Naive thymus-derived CD4-positive, alpha-beta T cell (primary cell): ENCODE measurements at regions not wholly inside any gene's neighbourhood (a gene's known extent, or its start where the extent isn't known, plus 50 kb on each side); places are given as distances from the start of the nearest gene placed in this dataset.

ENCODE experiments used
- ATAC-seq: fragments of 150-1000 bp; cut with Tn5 transposase; 2 replicates; pipeline ENCODE4 v1.10.0; 2021; ENCODE audit warnings: mild to moderate bottlenecking, moderate library complexity
- CTCF ChIA-PET: fragments of 350-600 bp; sonication (Branson Sonifier 250); formaldehyde crosslinking; loops from one replicate; lab custom pipeline; 2021; ENCODE audit warnings: antibody characterized with exemption; lab: Charles Lee
- POLR2A ChIA-PET: fragments of 350-600 bp; sonication (Branson Sonifier 250); formaldehyde crosslinking; loops from one replicate; lab custom pipeline; 2021; ENCODE audit warnings: antibody characterized with exemption, inconsistent platforms; lab: Charles Lee
- DNase-seq, 9 donors: peaks; one replicate each; pipeline versions ENCODE4 v3.0.0 to v3.0.0-alpha.2; 2020 to 2022; ENCODE audit warnings: mixed read lengths in 1 of 9
- H3K27ac ChIP-seq: one replicate; pipeline ENCODE4 v1.7.0; 2013; ENCODE audit warnings: mild to moderate bottlenecking, low read depth, low read length, moderate library complexity
- H3K27me3 ChIP-seq, 2 donors: one replicate each; pipeline ENCODE4 v1.7.0; 2013; ENCODE audit warnings: low read length in 2 of 2, mild to moderate bottlenecking in 2 of 2, moderate library complexity in 2 of 2; ENCODE audit not compliant: control insufficient read depth in 2 of 2, insufficient read depth in 2 of 2
- H3K36me3 ChIP-seq, 3 experiments: 1 replicate in 2 of 3; 2 replicates in 1 of 3; pipeline ENCODE4 v1.7.0; 2013; ENCODE audit warnings: low read length in 3 of 3, mild to moderate bottlenecking in 3 of 3, moderate library complexity in 1 of 3; ENCODE audit not compliant: insufficient read depth in 3 of 3, control insufficient read depth in 2 of 3
- H3K4me1 ChIP-seq, 2 donors: one replicate each; pipeline ENCODE4 v1.7.0; 2013; ENCODE audit warnings: low read length in 2 of 2, mild to moderate bottlenecking in 2 of 2, moderate library complexity in 1 of 2; ENCODE audit not compliant: control insufficient read depth in 2 of 2, insufficient read depth in 2 of 2
- H3K4me3 ChIP-seq: 2 replicates; pipeline ENCODE4 v1.7.0; 2013; ENCODE audit warnings: mild to moderate bottlenecking, low read length
- H3K9me3 ChIP-seq, 3 experiments: 1 replicate in 2 of 3; 2 replicates in 1 of 3; pipeline ENCODE4 v1.7.0; 2013; ENCODE audit warnings: low read length in 3 of 3; ENCODE audit not compliant: control insufficient read depth in 2 of 3
- H3K27ac Mint-ChIP-seq, 9 donors: one replicate each; pipeline ENCODE4 v1.8.0; 2020 to 2022; ENCODE audit warnings: mixed read lengths in 9 of 9, mild to moderate bottlenecking in 8 of 9, moderate library complexity in 5 of 9, inconsistent platforms in 2 of 9
- H3K27me3 Mint-ChIP-seq, 5 donors: one replicate each; pipeline ENCODE4 v1.8.0; 2021 to 2022; ENCODE audit warnings: mixed read lengths in 5 of 5, mild to moderate bottlenecking in 1 of 5
- H3K36me3 Mint-ChIP-seq, 5 donors: one replicate each; pipeline ENCODE4 v1.8.0; 2020 to 2022; ENCODE audit warnings: mixed read lengths in 5 of 5, mild to moderate bottlenecking in 3 of 5, inconsistent platforms in 1 of 5
- H3K4me1 Mint-ChIP-seq, 7 donors: one replicate each; pipeline ENCODE4 v1.8.0; 2020 to 2022; ENCODE audit warnings: mixed read lengths in 7 of 7, mild to moderate bottlenecking in 3 of 7, inconsistent platforms in 1 of 7
- H3K4me3 Mint-ChIP-seq, 10 donors: one replicate each; pipeline ENCODE4 v1.8.0; 2020 to 2022; ENCODE audit warnings: mild to moderate bottlenecking in 10 of 10, mixed read lengths in 10 of 10, moderate library complexity in 6 of 10, inconsistent platforms in 2 of 10
- H3K9me3 Mint-ChIP-seq, 11 donors: one replicate each; pipeline ENCODE4 v1.8.0; 2020 to 2022; ENCODE audit warnings: mixed read lengths in 11 of 11, mild to moderate bottlenecking in 4 of 11, inconsistent platforms in 1 of 11, moderate library complexity in 1 of 11
- intact Hi-C, 2 donors: fragments of 100-400 bp; cut with micrococcal nuclease; formaldehyde crosslinking; loops; one replicate each; pipeline ENCODE4 v1.15.1; 2023

DNA sequence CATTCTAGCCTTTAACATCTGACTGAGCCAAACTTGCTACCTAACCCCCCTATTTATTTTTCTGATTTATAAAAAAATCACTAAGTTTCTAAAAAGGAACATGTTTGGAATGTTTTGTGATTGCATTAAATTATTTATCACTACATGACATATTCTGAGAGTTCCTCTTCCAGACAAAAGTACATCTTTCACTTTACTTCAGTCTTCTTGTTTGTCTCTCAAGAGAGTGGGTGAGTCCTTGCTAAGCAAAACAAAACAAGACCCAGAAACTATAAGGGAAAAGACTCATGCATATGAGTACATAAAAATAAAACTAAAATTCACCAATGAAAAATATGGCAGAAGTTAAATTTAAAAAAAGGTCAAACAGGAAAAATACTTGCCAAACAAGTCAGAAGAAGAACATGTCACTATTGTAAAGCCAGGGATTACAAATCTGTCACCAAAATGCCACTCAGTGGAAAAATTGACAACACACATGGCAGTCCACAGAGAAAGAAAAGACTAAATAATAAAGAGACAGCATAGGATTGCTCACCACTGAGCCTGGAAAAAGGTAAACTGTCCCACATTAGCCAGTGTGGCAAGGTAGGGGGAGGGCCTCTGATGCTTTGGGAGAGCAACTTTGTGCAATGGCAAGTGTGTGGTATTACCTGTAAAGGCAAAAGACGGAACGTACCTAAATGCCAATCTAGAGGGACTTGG lies 166.7 kb upstream of the ZNF32 start:
- CTCF ChIA-PET: no interaction called here
- POLR2A ChIA-PET: no interaction called here
- Mint-ChIP-seq H3K36me3 (no peaks in the 10 kb centered on the region), H3K4me3 (peak overlapping the region in 8 of 10 donors; percentile 53 to 77 (median 72)), H3K27ac (peak overlapping the region; percentile 55 to 95 (median 86)), H3K4me1 (peaks cover 33 to 63% (median 60%) of the 10 kb centered on the region in 7 donors), H3K27me3 (peaks cover 0 to 24% (median 0%) of the 10 kb centered on the region in 5 donors), H3K9me3 (peaks cover 0 to 2% (median 0%) of the 10 kb centered on the region in 11 donors)
- Histone ChIP-seq H3K27me3 (no peaks in the 10 kb centered on the region), H3K27ac (no peak overlapping the region), H3K9me3 (no peaks in the 10 kb centered on the region), H3K4me3 (no peak overlapping the region), H3K4me1 (peaks cover 23 to 34% of the 10 kb centered on the region in 2 donors), H3K36me3 (no peaks in the 10 kb centered on the region)
- DNase-seq (no peak), ATAC-seq (no peak)
- intact Hi-C loops: no loop called here

DNA sequence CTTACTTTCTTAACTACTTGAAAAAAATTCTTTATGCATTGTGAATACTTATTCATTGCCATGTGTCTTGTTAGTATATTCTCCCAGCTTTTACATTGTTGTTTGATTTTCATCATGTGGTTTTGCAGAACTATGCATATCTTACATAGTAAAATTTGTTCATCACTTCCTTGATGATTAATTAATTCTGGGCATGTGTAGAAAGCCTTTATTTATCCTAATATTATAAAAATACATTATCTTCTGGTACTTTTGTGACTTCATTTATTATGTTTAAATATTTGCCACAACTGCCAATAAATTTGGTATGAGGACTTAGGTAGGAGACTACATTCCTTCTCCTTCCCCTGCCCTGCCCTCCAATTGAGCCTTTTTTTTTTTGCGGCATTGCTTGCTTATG lies 166.0 kb upstream of the ZNF32 start:
- Mint-ChIP-seq H3K4me1 (peaks cover 34 to 66% (median 64%) of the 10 kb centered on the region in 7 donors), H3K9me3 (peaks cover 0 to 2% (median 0%) of the 10 kb centered on the region in 11 donors), H3K4me3 (no peak overlapping the region), H3K36me3 (no peaks in the 10 kb centered on the region), H3K27me3 (peaks cover 0 to 19% (median 0%) of the 10 kb centered on the region in 5 donors), H3K27ac (peak overlapping the region in 5 of 9 donors; percentile 21 to 95 (median 85))
- H3K27me3 ChIP-seq: no peaks in the 10 kb centered on the region
- ATAC-seq (no peak), DNase-seq (no peak)
- no peaks in the 10 kb centered on the region for H3K36me3 ChIP-seq
- ChIA-PET POLR2A (no interaction called here), CTCF (no interaction called here)
- H3K27ac ChIP-seq: no peak overlapping the region
- H3K4me1 ChIP-seq: peaks cover 23 to 34% of the 10 kb centered on the region in 2 donors
- intact Hi-C loops: no loop called here
- H3K9me3 ChIP-seq: no peaks in the 10 kb centered on the region
- H3K4me3 ChIP-seq: no peak overlapping the region

DNA sequence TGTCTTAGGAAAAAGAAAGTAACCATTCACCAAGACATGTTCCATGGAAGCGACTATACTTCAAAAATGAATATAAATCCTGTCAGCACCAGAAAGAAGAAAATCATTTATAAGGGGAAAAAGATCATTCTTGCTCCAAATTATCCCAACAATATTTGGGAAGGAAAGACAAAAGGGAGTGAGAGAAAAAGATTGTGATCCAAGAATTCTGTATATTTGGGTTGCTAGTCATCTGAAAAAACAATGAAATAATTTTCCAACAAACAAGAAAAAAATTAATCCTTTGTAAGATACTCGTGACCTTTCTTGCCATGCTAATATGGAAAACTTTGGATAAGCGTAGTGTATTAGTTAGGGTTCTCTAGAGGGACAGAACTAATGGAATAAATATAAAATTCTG lies 163.2 kb upstream of the ZNF32 start:
- Histone ChIP-seq H3K36me3 (no peaks in the 10 kb centered on the region), H3K27me3 (no peaks in the 10 kb centered on the region), H3K9me3 (no peaks in the 10 kb centered on the region), H3K4me1 (peaks cover 34 to 37% of the 10 kb centered on the region in 2 donors), H3K4me3 (no peak overlapping the region), H3K27ac (no peak overlapping the region)
- H3K9me3 Mint-ChIP-seq: no peaks in the 10 kb centered on the region
- H3K27ac Mint-ChIP-seq: peak overlapping the region in 1 of 9 donors; percentile 15
- CTCF ChIA-PET: no interaction called here
- intact Hi-C loops: no loop called here
- peaks cover 37 to 74% (median 69%) of the 10 kb centered on the region in 7 donors for H3K4me1 Mint-ChIP-seq
- POLR2A ChIA-PET: no interaction called here
- H3K27me3 Mint-ChIP-seq: peaks cover 0 to 12% (median 0%) of the 10 kb centered on the region in 5 donors
- DNase-seq (no peak), ATAC-seq (no peak)
- no peaks in the 10 kb centered on the region for H3K36me3 Mint-ChIP-seq
- no peak overlapping the region for H3K4me3 Mint-ChIP-seq

DNA sequence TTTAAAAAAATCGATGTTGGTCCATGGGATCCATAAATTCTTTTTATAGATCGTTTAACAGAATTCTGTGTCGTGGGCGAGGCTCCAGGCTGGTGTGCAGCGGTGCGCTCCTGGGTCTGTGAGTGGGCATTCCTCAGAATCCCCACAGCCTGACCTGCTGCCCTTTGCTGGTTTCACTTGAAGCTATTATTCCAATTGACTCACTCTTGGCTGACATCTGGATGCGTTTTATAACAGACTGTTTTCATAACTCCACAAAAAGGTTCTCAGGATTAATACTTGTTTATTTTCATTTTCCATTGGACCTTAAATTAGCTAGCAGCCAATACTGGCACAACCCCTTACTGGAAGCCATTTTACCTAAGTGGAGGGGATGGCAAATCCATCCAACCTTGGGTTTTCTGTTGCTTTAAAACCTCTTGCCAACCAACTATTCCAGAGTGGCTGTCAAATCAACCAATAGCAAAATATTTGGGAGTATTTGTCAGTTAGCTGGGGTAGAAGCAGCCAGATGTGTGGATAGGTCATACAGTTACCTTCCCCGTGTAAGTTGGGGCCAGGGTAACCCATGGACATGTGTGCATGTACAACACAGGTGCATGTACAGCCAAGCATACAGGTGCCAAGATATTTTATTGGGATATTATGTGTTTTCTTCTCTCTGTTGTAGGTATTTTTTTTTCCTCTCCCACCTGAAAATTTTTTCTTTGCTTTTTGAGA lies 160.7 kb upstream of the ZNF32 start:
- Histone ChIP-seq H3K9me3 (no peaks in the 10 kb centered on the region), H3K4me3 (no peak overlapping the region), H3K4me1 (peaks cover 16% of the 10 kb centered on the region in 2 donors), H3K36me3 (no peaks in the 10 kb centered on the region), H3K27ac (no peak overlapping the region), H3K27me3 (no peaks in the 10 kb centered on the region)
- ChIA-PET CTCF (no interaction called here), POLR2A (no interaction called here)
- Mint-ChIP-seq H3K27me3 (peaks cover 0 to 16% (median 0%) of the 10 kb centered on the region in 5 donors), H3K36me3 (no peaks in the 10 kb centered on the region), H3K27ac (peak overlapping the region in 2 of 9 donors; percentile 21 to 26), H3K4me1 (peaks cover 20 to 60% (median 53%) of the 10 kb centered on the region in 7 donors), H3K4me3 (no peak overlapping the region), H3K9me3 (no peaks in the 10 kb centered on the region)
- no peak for DNase-seq
- intact Hi-C loops: loop anchor here in 1 of 2 donors (2.0 kb wide), 1 partner anchor 119 kb away; no protein-coding TSS in a partner anchor
- ATAC-seq: no peak

DNA sequence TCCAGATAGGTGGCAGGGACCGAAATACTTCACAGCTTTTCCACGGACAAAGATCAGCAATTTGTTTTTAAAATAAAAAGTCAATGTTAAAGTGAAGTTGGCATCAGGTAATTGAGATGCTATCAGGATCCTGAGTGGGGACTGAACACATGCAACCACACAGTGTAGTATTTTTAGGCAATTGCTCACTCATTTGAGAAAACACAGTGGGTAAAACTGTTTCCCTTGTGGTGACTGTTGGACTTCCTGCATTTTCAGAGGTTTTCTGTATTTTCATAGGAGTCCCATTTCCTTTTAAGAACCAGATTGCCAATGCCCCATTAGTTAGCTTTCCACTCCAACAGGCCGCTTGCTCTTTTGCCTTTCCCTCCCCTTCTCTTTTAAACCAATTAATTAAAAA lies 159.5 kb upstream of the ZNF32 start:
- no peaks in the 10 kb centered on the region for H3K27me3 ChIP-seq
- intact Hi-C loops: loop anchor here (1.0 to 2.0 kb wide), 2 partner anchors 8 to 117 kb away; no protein-coding TSS in a partner anchor
- no peaks in the 10 kb centered on the region for H3K36me3 ChIP-seq
- H3K4me1 ChIP-seq: peaks cover 16% of the 10 kb centered on the region in 2 donors
- CTCF ChIA-PET: no interaction called here
- Mint-ChIP-seq H3K36me3 (no peaks in the 10 kb centered on the region), H3K4me3 (peak overlapping the region in 7 of 10 donors; percentile 11 to 69 (median 58)), H3K27ac (peak overlapping the region in 8 of 9 donors; percentile 2 to 86 (median 55)), H3K27me3 (peaks cover 0 to 24% (median 0%) of the 10 kb centered on the region in 5 donors), H3K4me1 (peaks cover 20 to 59% (median 52%) of the 10 kb centered on the region in 7 donors), H3K9me3 (peaks cover 0 to 1% (median 0%) of the 10 kb centered on the region in 11 donors)
- POLR2A ChIA-PET: no interaction called here
- H3K9me3 ChIP-seq: no peaks in the 10 kb centered on the region
- DNase-seq (peak in 1 of 9 donors; percentile 9), ATAC-seq (no peak)
- no peak overlapping the region for H3K27ac ChIP-seq
- H3K4me3 ChIP-seq: no peak overlapping the region

DNA sequence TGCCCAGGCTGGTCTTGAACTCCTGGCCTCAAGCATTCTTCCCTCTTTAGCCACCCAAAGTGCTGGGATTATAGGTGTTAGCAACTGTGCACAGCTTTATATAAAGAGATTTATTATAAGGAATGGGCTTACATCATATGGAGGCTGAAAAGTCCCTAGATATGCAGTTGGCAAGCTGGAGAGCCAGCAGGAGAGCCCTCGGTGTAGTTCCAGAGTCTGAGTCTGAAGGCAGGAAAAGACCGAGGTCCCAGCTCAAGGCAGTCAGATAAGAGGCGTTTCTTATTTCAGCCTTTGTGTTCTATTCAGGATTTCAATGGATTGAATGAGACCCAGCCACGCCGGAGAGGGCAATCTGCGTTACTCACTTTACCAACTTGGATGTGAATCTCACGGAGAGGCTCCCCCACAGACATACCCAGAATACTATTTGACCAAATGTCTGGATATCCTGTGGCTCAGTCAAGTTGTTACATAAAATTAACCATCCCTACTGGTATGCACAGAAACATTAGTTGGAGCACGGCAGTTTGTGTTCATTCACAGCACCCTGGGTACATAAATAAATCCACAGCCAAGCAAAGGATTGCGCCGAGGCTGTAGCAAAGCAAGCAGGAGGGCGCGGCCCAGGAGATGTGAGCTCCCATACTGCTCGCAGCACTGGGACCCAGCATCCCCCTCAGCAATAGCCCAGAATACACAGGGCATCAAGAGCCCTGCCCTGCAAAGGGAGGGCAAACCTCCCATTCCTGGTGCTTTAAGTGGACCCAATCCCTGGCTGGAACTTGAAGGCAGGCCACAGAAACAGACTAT lies 158.4 kb upstream of the ZNF32 start:
- H3K36me3 ChIP-seq: no peaks in the 10 kb centered on the region
- H3K27ac Mint-ChIP-seq: peak overlapping the region in 7 of 9 donors; percentile 25 to 86 (median 52)
- ATAC-seq: no peak
- CTCF ChIA-PET: no interaction called here
- H3K36me3 Mint-ChIP-seq: no peaks in the 10 kb centered on the region
- peaks cover 0 to 1% (median 0%) of the 10 kb centered on the region in 11 donors for H3K9me3 Mint-ChIP-seq
- peak overlapping the region in 1 of 10 donors; percentile 61 for H3K4me3 Mint-ChIP-seq
- no peaks in the 10 kb centered on the region for H3K9me3 ChIP-seq
- H3K27ac ChIP-seq: no peak overlapping the region
- no peak overlapping the region for H3K4me3 ChIP-seq
- intact Hi-C loops: no loop called here
- H3K27me3 ChIP-seq: no peaks in the 10 kb centered on the region
- POLR2A ChIA-PET: interaction anchor here (1.1 kb wide), 1 partner anchor 29 kb away, joined by 3 read pairs; no protein-coding TSS in a partner anchor
- H3K27me3 Mint-ChIP-seq: peaks cover 0 to 20% (median 0%) of the 10 kb centered on the region in 5 donors
- peaks cover 16% of the 10 kb centered on the region in 2 donors for H3K4me1 ChIP-seq
- no peak for DNase-seq
- H3K4me1 Mint-ChIP-seq: peaks cover 18 to 59% (median 49%) of the 10 kb centered on the region in 7 donors
